GM12873 (cell line): ENCODE measurements at regions not wholly inside any gene's neighbourhood (a gene's known extent, or its start where the extent isn't known, plus 50 kb on each side); places are given as distances from the start of the nearest gene placed in this dataset.

ENCODE experiments used
- CTCF ChIP-seq: IDR thresholded peaks from 2 replicates; pipeline ENCODE4 v1.5.1; 2012; ENCODE audit warnings: low read depth, mild to moderate bottlenecking, moderate library complexity, low read length, control low read depth; ENCODE audit not compliant: insufficient read depth; ENCODE audit errors: missing control alignments

GRCh38 chr3:82143661-82144412 is 382.4 kb upstream of the GBE1 start:
- TF ChIP-seq CTCF: no peak

GRCh38 chr3:82141592-82141991 is 380.1 kb upstream of the GBE1 start:
- no peak for TF ChIP-seq CTCF

- no peak for TF ChIP-seq CTCF
Observed at GRCh38 chr3:82137861-82138260, 376.4 kb upstream of the GBE1 start.

GRCh38 chr3:82137050-82137449 is 375.6 kb upstream of the GBE1 start:
- no peak for TF ChIP-seq CTCF

- peak; percentile 83 for TF ChIP-seq CTCF
Observed at GRCh38 chr3:82133070-82133606, 371.7 kb upstream of the GBE1 start.

GRCh38 chr3:82132210-82133069 is 371.0 kb upstream of the GBE1 start:
- TF ChIP-seq CTCF: no peak

- TF ChIP-seq CTCF: no peak
Observed at GRCh38 chr3:82130046-82130445, 368.6 kb upstream of the GBE1 start.
